ENCODE measurements at regions not wholly inside any gene's neighbourhood (a gene's known extent, or its start where the extent isn't known, plus 50 kb on each side); places are given as distances from the start of the nearest gene placed in this dataset.
A peak's percentile ranks its signal among the peaks of the same experiment; 100 is the strongest.

DNA sequence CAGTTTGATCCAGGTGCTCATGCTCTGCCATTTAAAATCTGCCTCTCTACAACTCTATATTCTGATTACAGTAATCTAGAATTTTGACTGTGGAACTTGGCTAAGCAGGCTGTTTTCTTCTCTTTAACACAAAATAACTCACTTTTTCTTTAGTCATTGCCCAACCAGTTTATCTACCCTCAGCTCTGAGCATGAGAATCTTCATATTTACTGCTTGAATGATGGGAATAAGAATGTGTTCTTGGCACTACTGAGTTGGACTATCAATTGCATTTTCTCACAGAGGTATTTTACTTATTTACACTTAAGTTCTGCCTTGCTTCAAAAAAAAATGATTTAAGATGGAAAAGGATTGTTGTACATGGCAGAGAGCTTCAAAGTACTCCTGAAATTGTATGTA, 301.1 kb downstream of the CCDC85A start:
- Histone ChIP-seq H3K4me3 (ENCODE audit: low read depth in 1 of 3, low read length in 3 of 3) (no peak overlapping the region), H3K36me3 (ENCODE audit: control insufficient read depth in 3 of 3, insufficient read depth in 2 of 3, low read depth in 1 of 3, low read length in 3 of 3) (no peaks in the 10 kb centered on the region), H3K27me3 (ENCODE audit: control insufficient read depth in 3 of 3, insufficient read depth in 3 of 3, low read length in 3 of 3) (no peaks in the 10 kb centered on the region), H3K9me3 (ENCODE audit: control insufficient read depth in 2 of 2, insufficient read depth in 1 of 2, low read depth in 1 of 2, low read length in 1 of 2) (no peaks in the 10 kb centered on the region), H3K27ac (ENCODE audit: low read depth in 1 of 3, low read length in 2 of 3) (no peak overlapping the region), H3K4me1 (ENCODE audit: control insufficient read depth in 3 of 3, insufficient read depth in 2 of 3, low read depth in 1 of 3, low read length in 2 of 3) (no peaks in the 10 kb centered on the region)
- no peak for FAIRE-seq
- DNase-seq, result no peak

DNA sequence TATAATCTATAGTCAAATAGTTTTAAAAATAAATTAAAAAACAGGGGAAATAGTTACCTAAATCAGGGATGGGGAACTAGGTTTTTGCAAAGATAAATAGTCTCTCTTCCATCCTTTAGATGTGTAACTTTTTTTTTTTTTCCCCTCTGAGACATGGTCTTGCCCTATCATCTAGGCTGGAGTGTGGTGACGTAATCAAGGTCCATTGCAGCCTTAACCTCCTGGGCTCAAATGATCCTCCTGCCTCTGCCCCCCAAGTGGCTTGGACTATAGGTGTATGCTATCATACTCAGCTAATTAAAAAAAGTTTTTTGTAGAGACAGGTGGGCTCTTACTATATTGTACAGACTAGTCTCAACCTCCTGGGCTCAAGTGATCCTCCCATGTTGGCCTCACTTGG, 316.5 kb downstream of the CCDC85A start:
- H3K27ac ChIP-seq (ENCODE audit: low read depth in 1 of 3, low read length in 2 of 3), result no peak overlapping the region
- no peaks in the 10 kb centered on the region for H3K4me1 ChIP-seq (ENCODE audit: control insufficient read depth in 3 of 3, insufficient read depth in 2 of 3, low read depth in 1 of 3, low read length in 2 of 3)
- DNase-seq (no peak), FAIRE-seq (no peak)
- no peaks in the 10 kb centered on the region for H3K27me3 ChIP-seq (ENCODE audit: control insufficient read depth in 3 of 3, insufficient read depth in 3 of 3, low read length in 3 of 3)
- no peak overlapping the region for H3K4me3 ChIP-seq (ENCODE audit: low read depth in 1 of 3, low read length in 3 of 3)
- H3K36me3 ChIP-seq (ENCODE audit: control insufficient read depth in 3 of 3, insufficient read depth in 2 of 3, low read depth in 1 of 3, low read length in 3 of 3), result no peaks in the 10 kb centered on the region
- 67 to 89% (median 87%) methylated on average over 1 of the region's 1 CpG for whole genome bisulfite sequencing, 3 donors
- no peaks in the 10 kb centered on the region for H3K9me3 ChIP-seq (ENCODE audit: control insufficient read depth in 2 of 2, insufficient read depth in 1 of 2, low read depth in 1 of 2, low read length in 1 of 2)

- DNase-seq (no peak), FAIRE-seq (no peak)
- Histone ChIP-seq H3K36me3 (ENCODE audit: control insufficient read depth in 3 of 3, insufficient read depth in 2 of 3, low read depth in 1 of 3, low read length in 3 of 3) (no peaks in the 10 kb centered on the region), H3K4me1 (ENCODE audit: control insufficient read depth in 3 of 3, insufficient read depth in 2 of 3, low read depth in 1 of 3, low read length in 2 of 3) (no peaks in the 10 kb centered on the region), H3K9me3 (ENCODE audit: control insufficient read depth in 2 of 2, insufficient read depth in 1 of 2, low read depth in 1 of 2, low read length in 1 of 2) (no peaks in the 10 kb centered on the region), H3K27ac (ENCODE audit: low read depth in 1 of 3, low read length in 2 of 3) (no peak overlapping the region), H3K4me3 (ENCODE audit: low read depth in 1 of 3, low read length in 3 of 3) (no peak overlapping the region), H3K27me3 (ENCODE audit: control insufficient read depth in 3 of 3, insufficient read depth in 3 of 3, low read length in 3 of 3) (no peaks in the 10 kb centered on the region)
- WGBS, 3 donors, result 94 to 98% (median 97%) methylated on average over 2 of the region's 2 CpGs
Measured at GRCh38 chr2:56502616-56503015, 318.8 kb downstream of the CCDC85A start.

DNA sequence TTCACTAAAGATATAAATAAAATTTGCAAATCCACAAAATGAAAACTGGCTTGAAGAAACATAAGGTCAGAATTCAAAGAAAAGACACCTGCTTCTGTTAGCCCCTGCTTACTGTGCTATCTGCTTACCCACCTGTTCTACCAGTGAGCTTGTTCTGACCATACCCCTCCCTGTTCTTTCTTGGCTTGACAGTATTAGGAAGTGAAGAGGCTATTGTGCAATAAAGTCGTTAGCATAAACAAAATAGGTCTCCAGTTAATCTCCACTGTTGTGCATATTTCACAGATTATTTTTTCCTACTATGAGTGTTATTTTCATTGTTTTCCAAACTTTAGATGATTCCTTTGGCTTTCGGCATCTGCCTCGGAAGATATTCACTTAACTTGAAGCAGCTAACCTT, 322.1 kb downstream of the CCDC85A start:
- no peak overlapping the region for H3K27ac ChIP-seq (ENCODE audit: low read depth in 1 of 3, low read length in 2 of 3)
- no peak for DNase-seq
- no peaks in the 10 kb centered on the region for H3K4me1 ChIP-seq (ENCODE audit: control insufficient read depth in 3 of 3, insufficient read depth in 2 of 3, low read depth in 1 of 3, low read length in 2 of 3)
- whole genome bisulfite sequencing, 3 donors, result 71 to 78% (median 77%) methylated on average over 3 of the region's 3 CpGs
- H3K36me3 ChIP-seq (ENCODE audit: control insufficient read depth in 3 of 3, insufficient read depth in 2 of 3, low read depth in 1 of 3, low read length in 3 of 3), result no peaks in the 10 kb centered on the region
- H3K4me3 ChIP-seq (ENCODE audit: low read depth in 1 of 3, low read length in 3 of 3), result no peak overlapping the region
- H3K9me3 ChIP-seq (ENCODE audit: control insufficient read depth in 2 of 2, insufficient read depth in 1 of 2, low read depth in 1 of 2, low read length in 1 of 2), result no peaks in the 10 kb centered on the region
- no peaks in the 10 kb centered on the region for H3K27me3 ChIP-seq (ENCODE audit: control insufficient read depth in 3 of 3, insufficient read depth in 3 of 3, low read length in 3 of 3)
- FAIRE-seq, result no peak

DNA sequence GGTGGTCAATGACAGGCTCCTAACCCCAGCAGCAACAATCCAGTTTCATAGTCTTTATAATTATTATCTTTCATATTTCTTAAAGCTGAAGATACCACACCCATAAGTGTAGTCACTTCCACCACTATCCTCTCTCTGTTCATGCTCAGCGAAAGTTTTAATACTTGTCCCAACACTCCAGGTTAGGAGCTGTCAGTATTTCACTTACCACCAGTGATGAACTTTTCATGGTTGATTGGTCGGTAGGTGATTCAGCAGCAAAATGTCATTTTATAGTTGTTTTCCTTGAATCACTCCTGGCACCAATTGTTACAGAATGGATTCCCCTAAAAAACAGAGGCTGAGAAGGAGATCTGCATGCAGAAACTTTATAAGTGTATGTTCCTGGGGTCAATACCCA, 324.9 kb downstream of the CCDC85A start:
- Histone ChIP-seq H3K27me3 (ENCODE audit: control insufficient read depth in 3 of 3, insufficient read depth in 3 of 3, low read length in 3 of 3) (no peaks in the 10 kb centered on the region), H3K36me3 (ENCODE audit: control insufficient read depth in 3 of 3, insufficient read depth in 2 of 3, low read depth in 1 of 3, low read length in 3 of 3) (no peaks in the 10 kb centered on the region), H3K4me3 (ENCODE audit: low read depth in 1 of 3, low read length in 3 of 3) (no peak overlapping the region), H3K27ac (ENCODE audit: low read depth in 1 of 3, low read length in 2 of 3) (no peak overlapping the region), H3K9me3 (ENCODE audit: control insufficient read depth in 2 of 2, insufficient read depth in 1 of 2, low read depth in 1 of 2, low read length in 1 of 2) (no peaks in the 10 kb centered on the region), H3K4me1 (ENCODE audit: control insufficient read depth in 3 of 3, insufficient read depth in 2 of 3, low read depth in 1 of 3, low read length in 2 of 3) (no peaks in the 10 kb centered on the region)
- 91 to 96% (median 94%) methylated on average over 2 of the region's 2 CpGs for WGBS, 3 donors
- no peak for FAIRE-seq
- no peak for DNase-seq

DNA sequence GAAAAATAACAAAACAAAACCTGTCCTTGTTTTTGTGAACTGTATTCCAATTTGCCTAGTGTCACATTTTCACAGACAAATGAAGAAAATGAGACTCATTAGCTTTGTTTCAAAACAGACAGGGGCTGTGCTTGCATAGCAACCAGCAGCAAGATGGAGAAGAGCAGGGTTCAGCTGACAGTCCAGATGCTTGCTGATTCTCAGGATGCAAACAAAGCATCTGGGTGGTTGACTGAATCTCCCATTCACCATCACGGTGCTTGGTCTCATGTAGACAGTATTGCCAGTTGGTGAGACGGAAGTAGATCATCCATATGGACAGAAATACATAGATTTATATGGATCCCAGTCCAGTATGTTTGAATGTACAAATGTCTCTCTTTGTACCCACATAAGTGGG, 326.8 kb downstream of the CCDC85A start:
- FAIRE-seq, result no peak
- Histone ChIP-seq H3K27ac (ENCODE audit: low read depth in 1 of 3, low read length in 2 of 3) (no peak overlapping the region), H3K9me3 (ENCODE audit: control insufficient read depth in 2 of 2, insufficient read depth in 1 of 2, low read depth in 1 of 2, low read length in 1 of 2) (no peaks in the 10 kb centered on the region), H3K4me1 (ENCODE audit: control insufficient read depth in 3 of 3, insufficient read depth in 2 of 3, low read depth in 1 of 3, low read length in 2 of 3) (no peaks in the 10 kb centered on the region), H3K27me3 (ENCODE audit: control insufficient read depth in 3 of 3, insufficient read depth in 3 of 3, low read length in 3 of 3) (no peaks in the 10 kb centered on the region), H3K36me3 (ENCODE audit: control insufficient read depth in 3 of 3, insufficient read depth in 2 of 3, low read depth in 1 of 3, low read length in 3 of 3) (no peaks in the 10 kb centered on the region), H3K4me3 (ENCODE audit: low read depth in 1 of 3, low read length in 3 of 3) (no peak overlapping the region)
- WGBS, 3 donors, result 71 to 83% (median 80%) methylated on average over 2 of the region's 2 CpGs
- DNase-seq, result no peak

DNA sequence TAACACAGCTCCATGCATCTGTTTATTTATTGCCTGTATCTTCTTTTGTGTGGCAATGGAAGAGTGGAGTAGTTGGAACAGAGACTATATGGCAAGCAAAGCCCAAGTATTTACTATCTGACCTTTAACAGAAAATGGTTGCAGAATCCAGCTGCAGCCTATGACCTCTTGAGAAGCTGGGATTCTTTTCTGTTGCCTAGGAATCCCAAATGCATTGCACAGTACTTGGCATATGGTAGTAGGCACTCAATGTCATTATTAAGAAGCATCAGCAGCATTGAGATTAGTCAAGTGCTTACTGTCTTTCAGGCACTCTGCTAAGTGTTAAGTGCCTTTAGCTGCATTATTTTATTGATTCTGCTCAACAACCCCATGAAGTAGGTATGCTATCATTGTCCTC, 331.6 kb downstream of the CCDC85A start:
- DNase-seq (no peak), FAIRE-seq (no peak)
- no peak overlapping the region for H3K4me3 ChIP-seq (ENCODE audit: low read depth in 1 of 3, low read length in 3 of 3)
- no peak overlapping the region for H3K27ac ChIP-seq (ENCODE audit: low read depth in 1 of 3, low read length in 2 of 3)
- no peaks in the 10 kb centered on the region for H3K27me3 ChIP-seq (ENCODE audit: control insufficient read depth in 3 of 3, insufficient read depth in 3 of 3, low read length in 3 of 3)
- no peaks in the 10 kb centered on the region for H3K9me3 ChIP-seq (ENCODE audit: control insufficient read depth in 2 of 2, insufficient read depth in 1 of 2, low read depth in 1 of 2, low read length in 1 of 2)
- H3K36me3 ChIP-seq (ENCODE audit: control insufficient read depth in 3 of 3, insufficient read depth in 2 of 3, low read depth in 1 of 3, low read length in 3 of 3), result no peaks in the 10 kb centered on the region
- H3K4me1 ChIP-seq (ENCODE audit: control insufficient read depth in 3 of 3, insufficient read depth in 2 of 3, low read depth in 1 of 3, low read length in 2 of 3), result no peaks in the 10 kb centered on the region

GRCh38 chr2:56519806-56520205, 336.0 kb downstream of the CCDC85A start:
- no peaks in the 10 kb centered on the region for H3K4me1 ChIP-seq (ENCODE audit: control insufficient read depth in 3 of 3, insufficient read depth in 2 of 3, low read depth in 1 of 3, low read length in 2 of 3)
- H3K9me3 ChIP-seq (ENCODE audit: control insufficient read depth in 2 of 2, insufficient read depth in 1 of 2, low read depth in 1 of 2, low read length in 1 of 2), result no peaks in the 10 kb centered on the region
- H3K36me3 ChIP-seq (ENCODE audit: control insufficient read depth in 3 of 3, insufficient read depth in 2 of 3, low read depth in 1 of 3, low read length in 3 of 3), result no peaks in the 10 kb centered on the region
- no peak for FAIRE-seq
- no peak overlapping the region for H3K27ac ChIP-seq (ENCODE audit: low read depth in 1 of 3, low read length in 2 of 3)
- 14 to 90% (median 84%) methylated on average over 1 of the region's 1 CpG for WGBS, 3 donors
- no peak for DNase-seq
- H3K27me3 ChIP-seq (ENCODE audit: control insufficient read depth in 3 of 3, insufficient read depth in 3 of 3, low read length in 3 of 3), result no peaks in the 10 kb centered on the region
- no peak overlapping the region for H3K4me3 ChIP-seq (ENCODE audit: low read depth in 1 of 3, low read length in 3 of 3)

GRCh38 chr2:56522605-56523089, 338.9 kb downstream of the CCDC85A start:
- peak in 1 of 2 donors; percentile 25 for DNase-seq
- 13 to 38% (median 18%) methylated on average over 5 of the region's 5 CpGs for WGBS, 3 donors
- no peak for FAIRE-seq
- Histone ChIP-seq H3K27me3 (ENCODE audit: control insufficient read depth in 3 of 3, insufficient read depth in 3 of 3, low read length in 3 of 3) (no peaks in the 10 kb centered on the region), H3K9me3 (ENCODE audit: control insufficient read depth in 2 of 2, insufficient read depth in 1 of 2, low read depth in 1 of 2, low read length in 1 of 2) (no peaks in the 10 kb centered on the region), H3K4me3 (ENCODE audit: low read depth in 1 of 3, low read length in 3 of 3) (no peak overlapping the region), H3K27ac (ENCODE audit: low read depth in 1 of 3, low read length in 2 of 3) (no peak overlapping the region), H3K36me3 (ENCODE audit: control insufficient read depth in 3 of 3, insufficient read depth in 2 of 3, low read depth in 1 of 3, low read length in 3 of 3) (no peaks in the 10 kb centered on the region), H3K4me1 (ENCODE audit: control insufficient read depth in 3 of 3, insufficient read depth in 2 of 3, low read depth in 1 of 3, low read length in 2 of 3) (no peaks in the 10 kb centered on the region)
